Islet precursor cell (in vitro differentiated cells): ENCODE measurements at regions not wholly inside any gene's neighbourhood (a gene's known extent, or its start where the extent isn't known, plus 50 kb on each side); places are given as distances from the start of the nearest gene placed in this dataset.
"Not testable (repeated sequence)": the region's sequence is repeated elsewhere in the genome, so short reads cannot be mapped to it uniquely, and the experiment has no call there.

Experiments
- DNase-seq: peaks from one replicate; pipeline ENCODE4 v3.0.0-alpha.2; 2018

- DNase-seq: not testable (repeated sequence)
These were observed 96.8 kb upstream of the GALNT15 start for GRCh38 chr3:16077681-16078080.

- DNase-seq: no peak
These were observed 95.0 kb upstream of the GALNT15 start for GRCh38 chr3:16079519-16079918.

- no peak for DNase-seq
These were observed 92.8 kb upstream of the GALNT15 start for GRCh38 chr3:16081661-16082060.

GRCh38 chr3:16084887-16085286 lies 89.6 kb upstream of the GALNT15 start:
- DNase-seq: no peak

GRCh38 chr3:16085410-16085809 lies 89.1 kb upstream of the GALNT15 start:
- no peak for DNase-seq

- DNase-seq: no peak
These were observed 88.4 kb upstream of the GALNT15 start for GRCh38 chr3:16085884-16086608.

GRCh38 chr3:16086690-16087089 lies 87.8 kb upstream of the GALNT15 start:
- no peak for DNase-seq

- DNase-seq: no peak
These were observed 86.0 kb upstream of the GALNT15 start for GRCh38 chr3:16088496-16088895.

GRCh38 chr3:16089521-16089920 lies 85.0 kb upstream of the GALNT15 start:
- no peak for DNase-seq

- DNase-seq: no peak
These were observed 84.5 kb upstream of the GALNT15 start for GRCh38 chr3:16090024-16090423.

GRCh38 chr3:16090706-16091105 lies 83.8 kb upstream of the GALNT15 start:
- no peak for DNase-seq

- DNase-seq: no peak
These were observed 81.6 kb upstream of the GALNT15 start for GRCh38 chr3:16092923-16093322.

GRCh38 chr3:16101295-16102186 lies 72.9 kb upstream of the GALNT15 start:
- peak; percentile 72 for DNase-seq

GRCh38 chr3:16102187-16102561 lies 72.3 kb upstream of the GALNT15 start:
- no peak for DNase-seq

GRCh38 chr3:16102905-16103364 lies 71.5 kb upstream of the GALNT15 start:
- DNase-seq: no peak

- DNase-seq: no peak
These were observed 71.0 kb upstream of the GALNT15 start for GRCh38 chr3:16103472-16103871.

GRCh38 chr3:16104156-16104555 lies 70.3 kb upstream of the GALNT15 start:
- no peak for DNase-seq

GRCh38 chr3:16106050-16106449 lies 68.4 kb upstream of the GALNT15 start:
- no peak for DNase-seq

GRCh38 chr3:16108424-16108823 lies 66.1 kb upstream of the GALNT15 start:
- no peak for DNase-seq

GRCh38 chr3:16109929-16110328 lies 64.6 kb upstream of the GALNT15 start:
- DNase-seq: no peak

GRCh38 chr3:16112910-16113504 lies 61.5 kb upstream of the GALNT15 start:
- no peak for DNase-seq

GRCh38 chr3:16113704-16114103 lies 60.8 kb upstream of the GALNT15 start:
- no peak for DNase-seq

GRCh38 chr3:16114429-16114828 lies 60.1 kb upstream of the GALNT15 start:
- no peak for DNase-seq

- DNase-seq: no peak
These were observed 59.5 kb upstream of the GALNT15 start for GRCh38 chr3:16114930-16115329.
